GM21723 (cell line): ENCODE measurements at regions not wholly inside any gene's neighbourhood (a gene's known extent, or its start where the extent isn't known, plus 50 kb on each side); places are given as distances from the start of the nearest gene placed in this dataset.
"Not testable (repeated sequence)": the region's sequence is repeated elsewhere in the genome, so short reads cannot be mapped to it uniquely, and the experiment has no call there.

Experiments used
- ATAC-seq: cut with Tn5 transposase; IDR thresholded peaks from one replicate; pipeline ENCODE4 v1.9.1; 2021; ENCODE audit warnings: mild to moderate bottlenecking, moderate library complexity; ENCODE audit not compliant: unreplicated experiment

DNA sequence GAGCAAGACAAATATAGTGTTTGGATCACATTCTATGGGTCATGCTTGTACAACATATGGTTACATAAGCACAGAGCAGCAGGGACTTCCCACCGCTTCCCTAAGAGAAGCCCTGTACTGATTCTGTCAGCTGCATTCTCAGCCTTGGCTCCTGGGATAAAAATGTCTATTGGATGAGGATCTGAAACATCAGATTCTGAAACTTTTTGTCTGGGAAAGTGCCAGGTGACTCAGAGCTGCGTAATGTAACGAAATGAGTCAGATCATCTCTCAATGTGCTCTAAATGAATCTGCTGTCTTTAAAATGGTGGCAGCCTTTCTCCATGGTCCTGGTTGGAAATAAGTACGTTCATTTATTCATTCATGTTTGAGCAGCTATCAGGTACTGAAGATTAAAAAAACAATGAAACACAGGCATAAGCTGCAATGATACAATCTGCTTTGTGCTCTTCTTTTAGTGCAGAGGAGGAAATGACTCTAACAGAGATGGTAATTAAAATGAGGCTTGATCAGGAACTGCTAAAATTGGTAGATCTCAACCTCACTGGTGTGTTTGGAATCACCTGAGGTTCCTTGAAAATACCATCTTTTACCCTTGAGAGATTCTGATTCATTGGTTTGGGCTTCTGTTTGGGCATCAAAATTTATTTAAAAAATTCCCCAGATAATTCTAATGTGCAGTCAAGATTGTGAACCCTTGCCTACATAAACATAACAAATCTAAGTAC, 99.1 kb upstream of the NAP1L1 start:
- peak; percentile 90 for ATAC-seq

GRCh38 chr12:76180401-76181277, 96.2 kb upstream of the NAP1L1 start:
- no peak for ATAC-seq

DNA sequence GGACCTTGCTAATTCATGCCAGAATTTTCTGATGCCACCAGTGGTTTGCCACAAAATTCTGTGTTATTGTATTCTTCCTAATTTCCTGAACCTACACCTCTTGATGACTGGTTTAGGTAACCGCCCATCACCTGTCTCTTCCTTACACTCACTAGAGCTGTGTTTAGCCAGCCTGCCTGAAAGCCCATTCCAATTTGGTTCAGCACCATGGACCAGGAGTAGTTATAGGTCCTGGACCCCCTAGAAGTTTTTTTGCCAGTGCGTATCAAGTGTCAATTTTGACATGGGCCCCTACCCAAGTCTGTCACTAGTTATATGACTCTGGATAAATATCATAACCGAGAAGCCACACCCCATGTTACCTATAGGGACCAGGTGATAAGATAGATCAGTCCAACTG, 94.0 kb upstream of the NAP1L1 start:
- no peak for ATAC-seq

DNA sequence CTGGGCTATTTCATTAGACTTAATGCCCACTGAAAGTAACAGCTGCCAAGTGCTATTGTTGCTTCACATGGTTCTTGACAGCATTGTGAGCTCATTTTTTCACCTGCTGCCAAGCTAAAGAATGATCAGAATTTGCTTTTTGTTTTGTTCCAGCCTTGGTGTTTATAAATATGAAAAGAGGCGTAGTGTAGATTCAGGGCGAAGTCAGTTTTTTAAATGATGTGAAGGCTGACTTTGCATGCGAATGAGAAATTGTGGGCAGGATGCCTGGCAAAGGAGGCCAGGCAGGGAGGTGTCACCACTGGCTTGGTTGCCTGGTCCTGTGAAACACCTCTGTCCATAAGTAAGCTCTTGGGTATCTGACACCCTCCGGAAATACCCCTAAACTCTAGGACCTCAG, 93.3 kb upstream of the NAP1L1 start:
- ATAC-seq: no peak

- no peak for ATAC-seq
These were observed 92.5 kb upstream of the NAP1L1 start for GRCh38 chr12:76176940-76177339.

DNA sequence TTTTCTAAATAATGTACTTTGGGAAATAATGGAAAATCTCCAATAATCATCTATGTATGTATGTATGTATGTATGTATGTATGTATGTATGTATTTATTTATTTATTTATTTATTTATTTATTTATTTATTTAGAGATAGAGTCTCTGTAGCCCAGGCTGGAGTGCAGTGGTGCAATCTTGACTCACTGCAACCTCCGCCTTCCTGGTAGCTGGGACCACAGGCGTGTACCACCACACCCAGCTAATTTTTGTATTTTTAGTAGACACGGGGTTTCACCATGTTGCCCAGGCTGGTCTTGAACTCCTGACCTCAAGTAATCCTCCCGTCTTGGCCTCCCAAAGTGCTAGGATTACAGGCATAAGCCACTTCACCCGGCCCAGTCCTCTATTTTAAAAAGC, 91.5 kb upstream of the NAP1L1 start:
- ATAC-seq: not testable (repeated sequence)

GRCh38 chr12:76173756-76174155, 89.3 kb upstream of the NAP1L1 start:
- no peak for ATAC-seq

- peak; percentile 98 for ATAC-seq
These were observed 74.2 kb upstream of the NAP1L1 start for GRCh38 chr12:76158518-76159321.

DNA sequence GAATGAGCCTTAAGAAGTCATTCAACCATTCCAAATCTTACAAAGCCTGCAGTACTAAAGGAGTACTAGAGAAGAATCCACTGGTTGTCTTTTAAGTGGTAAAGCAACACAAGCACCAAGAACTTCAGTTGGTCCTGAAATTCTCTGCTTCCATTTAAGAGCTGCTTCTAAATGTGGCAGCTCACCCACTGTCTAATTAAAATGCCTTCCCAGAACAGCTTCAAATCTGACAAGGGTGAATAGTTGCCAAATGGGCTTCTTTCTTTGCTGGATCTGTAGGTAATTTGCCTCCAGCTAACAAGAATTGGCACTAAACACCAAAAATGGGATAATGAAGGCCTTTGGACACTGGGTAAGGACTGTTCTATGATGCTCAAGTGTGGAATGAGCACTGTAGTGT, 72.2 kb upstream of the NAP1L1 start:
- ATAC-seq: no peak

- ATAC-seq: no peak
These were observed 71.8 kb upstream of the NAP1L1 start for GRCh38 chr12:76156314-76156713.

DNA sequence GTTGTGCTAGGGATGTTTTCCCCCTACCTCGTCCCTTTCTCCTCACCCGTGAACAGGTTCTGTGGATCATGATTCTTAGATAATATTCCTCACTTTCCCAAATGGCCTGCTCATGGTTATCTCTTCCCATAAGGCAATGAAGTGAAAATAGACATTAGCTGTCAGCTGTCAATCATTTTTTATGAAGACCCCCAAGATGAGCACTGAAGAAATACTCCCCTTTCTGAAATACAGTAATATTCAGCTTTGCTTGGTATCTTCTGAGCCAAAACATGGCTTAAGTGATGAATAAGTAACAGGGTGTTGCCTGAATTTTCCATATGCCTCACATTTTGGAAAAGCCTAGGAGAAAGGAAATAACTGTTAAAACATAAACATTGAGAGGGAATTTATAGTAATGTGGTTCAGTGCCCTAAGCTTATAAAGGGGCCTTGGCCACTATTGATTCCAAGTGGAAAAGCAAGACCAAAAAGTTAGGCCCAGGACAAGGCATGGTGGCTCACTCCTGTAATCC, 70.7 kb upstream of the NAP1L1 start:
- no peak for ATAC-seq

DNA sequence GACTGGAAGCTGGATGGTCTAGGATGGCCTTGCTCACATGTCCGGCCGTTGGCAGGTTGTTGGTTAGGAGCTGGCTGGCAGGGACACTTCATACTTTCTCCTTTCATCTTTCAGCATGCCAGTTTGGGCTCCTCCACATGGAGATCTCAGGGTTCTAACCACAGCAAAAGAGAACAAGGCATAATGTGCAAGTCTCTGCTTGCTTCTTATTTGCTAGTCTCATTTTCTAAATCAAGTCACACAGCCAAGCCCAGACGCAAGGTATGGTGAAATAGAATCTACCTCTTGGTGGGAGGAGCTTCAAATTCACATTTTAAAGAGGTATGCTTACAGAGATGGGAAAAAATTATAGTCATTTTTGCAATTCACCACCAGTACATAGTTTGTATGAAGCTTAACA, 69.1 kb upstream of the NAP1L1 start:
- ATAC-seq: no peak

GRCh38 chr12:76152181-76152807, 67.8 kb upstream of the NAP1L1 start:
- peak; percentile 89 for ATAC-seq

GRCh38 chr12:76144245-76144549, 59.7 kb upstream of the NAP1L1 start:
- no peak for ATAC-seq

DNA sequence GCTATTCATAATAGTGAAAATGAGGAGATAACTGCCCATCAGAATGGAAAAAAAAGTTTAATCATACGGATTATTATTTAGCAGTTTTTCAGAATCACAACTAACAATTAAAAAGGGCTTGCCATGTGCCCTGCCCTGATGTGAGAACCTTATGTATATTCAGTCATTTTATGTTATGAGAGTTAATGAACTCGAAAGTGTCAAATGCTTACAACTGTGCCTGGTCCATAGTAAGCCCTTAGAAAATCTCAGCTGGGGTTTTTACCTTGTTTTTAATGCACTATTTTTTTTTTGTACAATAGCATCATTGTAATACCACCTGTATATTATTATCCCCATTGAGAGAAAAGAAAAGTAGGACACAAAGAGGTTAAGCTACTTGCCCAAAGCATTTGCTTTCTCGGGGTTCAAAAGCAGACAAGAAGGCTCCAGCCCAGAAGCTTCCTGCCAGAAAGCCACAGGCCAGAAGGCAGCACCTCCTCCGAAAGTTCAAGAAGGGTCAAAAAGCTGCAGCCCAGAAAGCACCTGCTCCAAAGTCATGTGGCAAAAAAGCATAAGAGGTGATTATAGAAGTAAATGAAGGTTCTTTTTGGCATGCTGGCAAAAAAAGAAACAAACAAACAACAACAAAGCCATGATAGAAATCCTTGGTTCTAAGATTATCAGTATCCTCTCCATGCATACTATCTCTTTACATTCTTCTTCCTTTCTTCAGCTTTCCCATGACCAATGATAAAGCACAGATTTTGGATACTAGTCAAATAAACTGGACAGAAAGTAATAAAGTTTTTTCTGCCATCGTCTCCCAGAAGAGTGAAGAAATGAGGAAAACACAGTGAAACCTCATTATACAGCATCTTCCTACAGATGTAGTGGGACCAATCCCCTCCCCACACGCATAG, 59.1 kb upstream of the NAP1L1 start:
- ATAC-seq: peak; percentile 99

- no peak for ATAC-seq
These were observed 57.8 kb upstream of the NAP1L1 start for GRCh38 chr12:76142305-76142704.

GRCh38 chr12:76138656-76139055, 54.2 kb upstream of the NAP1L1 start:
- ATAC-seq: no peak

DNA sequence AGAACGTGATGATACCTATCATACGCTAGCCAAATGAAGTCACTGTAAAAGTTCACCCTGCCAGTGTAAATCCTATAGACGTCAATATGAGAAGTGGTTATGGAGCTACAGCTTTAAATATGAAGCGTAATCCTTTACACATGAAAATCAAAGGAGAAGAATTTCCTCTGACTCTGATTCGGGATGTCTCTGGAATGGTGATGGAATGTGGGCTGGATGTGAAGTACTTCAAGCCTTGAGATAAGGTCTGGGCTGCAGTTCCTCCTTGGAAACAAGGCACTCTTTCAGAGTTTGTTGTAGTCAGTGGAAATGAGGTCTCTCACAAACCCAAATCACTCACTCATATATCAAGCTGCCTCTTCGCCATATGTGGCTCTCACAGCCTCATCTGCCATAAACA, 53.1 kb upstream of the NAP1L1 start:
- ATAC-seq: no peak

DNA sequence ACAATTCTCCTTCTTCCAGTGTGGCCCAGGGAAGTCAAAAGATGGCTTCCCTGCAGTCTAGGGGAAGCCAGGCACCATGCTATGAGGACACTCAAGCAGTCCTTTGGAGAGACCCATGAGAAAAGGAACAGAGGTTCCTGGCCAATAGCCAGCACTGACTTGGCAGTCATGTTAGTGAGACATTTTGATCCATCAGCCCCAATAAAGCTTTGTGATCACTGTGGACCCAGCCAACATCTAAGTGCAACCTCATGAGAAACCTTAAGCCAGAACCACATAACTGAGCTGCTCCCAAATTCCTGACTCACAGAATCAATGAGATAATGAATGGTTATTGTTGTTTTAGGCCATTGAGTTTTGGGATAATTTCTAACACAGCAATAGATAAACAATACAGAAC, 51.0 kb upstream of the NAP1L1 start:
- no peak for ATAC-seq
